GM12878 (cell line): ENCODE measurements at regions not wholly inside any gene's neighbourhood (a gene's known extent, or its start where the extent isn't known, plus 50 kb on each side); places are given as distances from the start of the nearest gene placed in this dataset.

Source experiments
- ATAC-seq: fragments of 200-7000 bp; cut with Tn5 transposase; 3 replicates; pipeline ENCODE4 v1.9.1; 2020; ENCODE audit warnings: mild to moderate bottlenecking, moderate library complexity
- BruUV-seq: library from RNA; stranded (reverse); fragments of 400-500 nt; replicated peaks from 2 replicates; lab custom pipeline; 2021; lab: Mats Ljungman, UMichigan
- CTCF ChIA-PET: fragments of 300-600 bp; sonication (Branson Sonifier 250); formaldehyde crosslinking; extraction: SDS; loops from one replicate; lab custom pipeline; 2021; ENCODE audit warnings: inconsistent platforms; lab: Yijun Ruan, JAX
- POLR2A ChIA-PET: fragments of 350-600 bp; formaldehyde crosslinking; extraction: SDS; loops from one replicate; lab custom pipeline; 2021; ENCODE audit warnings: inconsistent platforms; lab: Charles Lee
- RAD21 ChIA-PET: fragments of 300-600 bp; sonication (Branson Sonifier 250); formaldehyde crosslinking; loops from one replicate; lab custom pipeline; 2023; ENCODE audit warnings: antibody characterized with exemption; ENCODE audit not compliant: unreplicated experiment; lab: Charles Lee
- SMC1A ChIA-PET: fragments of 300-600 bp; sonication (Branson Sonifier 250); formaldehyde crosslinking; loops from one replicate; lab custom pipeline; 2023; ENCODE audit not compliant: unreplicated experiment, uncharacterized antibody; lab: Charles Lee
- DNase-seq: peaks from one replicate; pipeline ENCODE4 v3.0.0-alpha.2; 2011; ENCODE audit warnings: low read depth, low spot score
- FAIRE-seq: peaks from 3 replicates; lab custom pipeline; 2011; peaks lifted over from hg19 to GRCh38; lab: Jason Lieb, UNC
- H2AFZ ChIP-seq: 2 replicates; pipeline ENCODE4 v1.6.0; 2011; ENCODE audit warnings: low read depth, low read length, control low read depth; ENCODE audit not compliant: control insufficient read depth
- H3K27ac ChIP-seq: 2 replicates; pipeline ENCODE4 v1.5.1; 2011; ENCODE audit warnings: control low read depth; ENCODE audit not compliant: control insufficient read depth, insufficient read depth
- H3K27me3 ChIP-seq, 2 experiments: replicated peaks in 1 of 2; 2 replicates each; pipeline versions ENCODE4 v1.6.0 to v1.6.1; 2011; ENCODE audit warnings: low read length in 1 of 2; ENCODE audit not compliant: control insufficient read depth in 2 of 2, insufficient read depth in 2 of 2
- H3K36me3 ChIP-seq, 2 experiments: 2 replicates each; pipeline ENCODE4 v1.5.1; 2011; ENCODE audit warnings: low read length in 1 of 2; ENCODE audit not compliant: control insufficient read depth in 2 of 2, insufficient read depth in 2 of 2
- H3K4me1 ChIP-seq: 2 replicates; pipeline ENCODE4 v1.6.1; 2011; ENCODE audit warnings: mild to moderate bottlenecking, low read length, moderate library complexity, mixed read lengths; ENCODE audit not compliant: control insufficient read depth, insufficient read depth
- H3K4me2 ChIP-seq: 2 replicates; pipeline ENCODE4 v1.6.0; 2011; ENCODE audit warnings: control low read depth; ENCODE audit not compliant: control insufficient read depth, insufficient read depth
- H3K4me3 ChIP-seq: fragments of 200-600 bp; sonication (generic); 2 replicates; pipeline ENCODE4 v1.5.1; 2016
- H3K79me2 ChIP-seq: 2 replicates; pipeline ENCODE4 v1.6.0; 2011; ENCODE audit warnings: low read length; ENCODE audit not compliant: control insufficient read depth, insufficient read depth
- H3K9ac ChIP-seq: 2 replicates; pipeline ENCODE4 v1.8.0; 2011; ENCODE audit warnings: low read length, control low read depth, mixed read lengths; ENCODE audit not compliant: control insufficient read depth, insufficient read depth
- H3K9me3 ChIP-seq: replicated peaks from 3 replicates; pipeline ENCODE4 v1.5.1; 2011; ENCODE audit warnings: mild to moderate bottlenecking, low read length; ENCODE audit not compliant: control insufficient read depth, insufficient read depth
- H4K20me1 ChIP-seq: 2 replicates; pipeline ENCODE4 v1.6.0; 2011; ENCODE audit not compliant: control insufficient read depth, insufficient read depth
- CREB1 ChIP-seq: IDR thresholded peaks from 2 replicates; pipeline ENCODE4 v1.6.1; 2012; ENCODE audit warnings: low read depth, mild to moderate bottlenecking, inconsistent platforms
- IKZF2 ChIP-seq, 2 experiments: fragments of 450-650 bp; IDR thresholded peaks; 2 replicates each; pipeline ENCODE4 v1.6.1; 2017; ENCODE audit warnings: mild to moderate bottlenecking in 2 of 2, moderate library complexity in 2 of 2
- JUNB ChIP-seq: IDR thresholded peaks from 2 replicates; pipeline ENCODE4 v1.6.1; 2016; ENCODE audit warnings: antibody characterized with exemption, mild to moderate bottlenecking
- KDM1A ChIP-seq: fragments of 200-600 bp; sonication (generic); IDR thresholded peaks from 2 replicates; pipeline ENCODE4 v1.6.1; 2016; ENCODE audit warnings: borderline replicate concordance
- MTA2 ChIP-seq: fragments of 450-650 bp; IDR thresholded peaks from 2 replicates; pipeline ENCODE4 v1.6.1; 2016; ENCODE audit warnings: low read depth, mild to moderate bottlenecking, moderate library complexity
- NBN ChIP-seq: fragments of 450-650 bp; IDR thresholded peaks from 2 replicates; pipeline ENCODE4 v1.6.1; 2016
- NRF1 ChIP-seq: conservative IDR thresholded peaks from 2 replicates; pipeline ENCODE4 v1.6.1; 2011; ENCODE audit warnings: mild to moderate bottlenecking, low read depth, low read length, improper control_type of control experiment
- PAX5 ChIP-seq: IDR thresholded peaks from 2 replicates; pipeline ENCODE4 v1.6.1; 2011; ENCODE audit warnings: low read depth, low read length, borderline replicate concordance
- SMAD1 ChIP-seq: fragments of 450-650 bp; IDR thresholded peaks from 2 replicates; pipeline ENCODE4 v1.6.1; 2018; ENCODE audit warnings: mild to moderate bottlenecking, low read depth; ENCODE audit not compliant: partially characterized antibody
- SRF ChIP-seq, 2 experiments: IDR thresholded peaks; 2 replicates each; pipeline ENCODE4 v1.6.1; 2011; ENCODE audit warnings: low read depth in 2 of 2, low read length in 2 of 2, mild to moderate bottlenecking in 1 of 2, moderate library complexity in 1 of 2
- TBL1XR1 ChIP-seq: IDR thresholded peaks from 2 replicates; pipeline ENCODE4 v1.6.1; 2012; ENCODE audit warnings: low read depth, low read length, improper control_type of control experiment
- ZZZ3 ChIP-seq: IDR thresholded peaks from 2 replicates; pipeline ENCODE4 v1.6.1; 2011; ENCODE audit warnings: low read depth; ENCODE audit not compliant: control insufficient read depth, insufficient read length
- WGBS: methylation state at CpG from one replicate; pipeline ENCODE4 v1.1.6; 2016; ENCODE audit warnings: low lambda C conversion rate; ENCODE audit not compliant: insufficient replicate concordance, insufficient coverage; ENCODE audit errors: missing lambda C conversion rate; 5-methylcytosine and 5-hydroxymethylcytosine counted together
- in situ Hi-C: fragments of 300-500 bp; cut with MboI; formaldehyde crosslinking; loops from 9 replicates; pipeline ENCODE4 v1.14.3; 2018; ENCODE audit warnings: mixed read lengths
- intact Hi-C: fragments of 100-400 bp; cut with micrococcal nuclease; formaldehyde crosslinking; loops from one replicate; pipeline ENCODE4 v1.14.2; 2022; ENCODE audit not compliant: unreplicated experiment
- TF ChIP-seq, protein P1 (sequence below): fragments of 450-650 bp; IDR thresholded peaks from 2 replicates; pipeline ENCODE4 v1.6.1; 2016; ENCODE audit warnings: mild to moderate bottlenecking
- TF ChIP-seq, protein P2 (sequence below): IDR thresholded peaks from 2 replicates; pipeline ENCODE4 v1.6.1; 2011; ENCODE audit warnings: low read depth, mild to moderate bottlenecking, low read length, moderate library complexity, borderline replicate concordance; ENCODE audit errors: extremely low read depth
- TF ChIP-seq, protein P3 (sequence below): IDR thresholded peaks from 2 replicates; pipeline ENCODE4 v1.6.1; 2011; ENCODE audit warnings: borderline replicate concordance, low read depth, mild to moderate bottlenecking, moderate library complexity, low read length; ENCODE audit not compliant: insufficient read depth, poor library complexity, severe bottlenecking
- TF ChIP-seq, protein P4 (sequence below): IDR thresholded peaks from 2 replicates; pipeline ENCODE4 v1.6.1; 2011; ENCODE audit warnings: low read depth, low read length, improper control_type of control experiment, borderline replicate concordance
- TF ChIP-seq, protein P5 (sequence below): fragments of 450-650 bp; IDR thresholded peaks from 2 replicates; pipeline ENCODE4 v1.6.1; 2016; ENCODE audit warnings: mild to moderate bottlenecking
- TF ChIP-seq, protein P6 (sequence below): IDR thresholded peaks from 2 replicates; pipeline ENCODE4 v1.6.1; 2012; ENCODE audit warnings: low read depth, low read length, improper control_type of control experiment

DNA sequence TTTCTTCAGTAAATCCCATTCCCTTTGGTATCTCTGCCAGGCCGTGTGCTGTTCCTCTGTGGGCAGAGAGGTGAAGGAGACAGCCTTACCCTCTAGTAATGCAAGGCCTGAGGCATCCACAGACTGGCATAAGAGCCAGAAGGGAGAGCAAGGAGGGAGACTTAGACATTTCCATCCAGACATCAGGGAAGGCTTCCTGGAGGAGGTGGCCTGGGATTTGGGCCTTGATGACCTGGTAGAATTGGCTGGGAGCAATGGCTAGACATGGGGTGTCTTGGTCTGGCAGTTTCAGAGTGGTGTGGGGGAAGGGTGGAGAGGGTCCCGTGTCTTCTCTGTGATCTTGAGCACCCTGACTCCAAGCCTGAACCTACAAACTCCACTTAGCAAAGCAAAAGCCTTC is 81.8 kb downstream of the RHOB start (continued):
- TF ChIP-seq, protein P1, sequence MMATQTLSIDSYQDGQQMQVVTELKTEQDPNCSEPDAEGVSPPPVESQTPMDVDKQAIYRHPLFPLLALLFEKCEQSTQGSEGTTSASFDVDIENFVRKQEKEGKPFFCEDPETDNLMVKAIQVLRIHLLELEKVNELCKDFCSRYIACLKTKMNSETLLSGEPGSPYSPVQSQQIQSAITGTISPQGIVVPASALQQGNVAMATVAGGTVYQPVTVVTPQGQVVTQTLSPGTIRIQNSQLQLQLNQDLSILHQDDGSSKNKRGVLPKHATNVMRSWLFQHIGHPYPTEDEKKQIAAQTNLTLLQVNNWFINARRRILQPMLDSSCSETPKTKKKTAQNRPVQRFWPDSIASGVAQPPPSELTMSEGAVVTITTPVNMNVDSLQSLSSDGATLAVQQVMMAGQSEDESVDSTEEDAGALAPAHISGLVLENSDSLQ: no peak
- TF ChIP-seq, protein P2, sequence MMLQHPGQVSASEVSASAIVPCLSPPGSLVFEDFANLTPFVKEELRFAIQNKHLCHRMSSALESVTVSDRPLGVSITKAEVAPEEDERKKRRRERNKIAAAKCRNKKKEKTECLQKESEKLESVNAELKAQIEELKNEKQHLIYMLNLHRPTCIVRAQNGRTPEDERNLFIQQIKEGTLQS: no peak
- TF ChIP-seq, protein P3, sequence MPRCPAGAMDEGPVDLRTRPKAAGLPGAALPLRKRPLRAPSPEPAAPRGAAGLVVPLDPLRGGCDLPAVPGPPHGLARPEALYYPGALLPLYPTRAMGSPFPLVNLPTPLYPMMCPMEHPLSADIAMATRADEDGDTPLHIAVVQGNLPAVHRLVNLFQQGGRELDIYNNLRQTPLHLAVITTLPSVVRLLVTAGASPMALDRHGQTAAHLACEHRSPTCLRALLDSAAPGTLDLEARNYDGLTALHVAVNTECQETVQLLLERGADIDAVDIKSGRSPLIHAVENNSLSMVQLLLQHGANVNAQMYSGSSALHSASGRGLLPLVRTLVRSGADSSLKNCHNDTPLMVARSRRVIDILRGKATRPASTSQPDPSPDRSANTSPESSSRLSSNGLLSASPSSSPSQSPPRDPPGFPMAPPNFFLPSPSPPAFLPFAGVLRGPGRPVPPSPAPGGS: no peak
- TF ChIP-seq SRF (IDR thresholded peaks at IDR 0.05; ENCODE audit: low read depth in 2 of 2, low read length in 2 of 2) (no peak), NBN (no peak), NRF1 (no peak)
- TF ChIP-seq, protein P4, sequence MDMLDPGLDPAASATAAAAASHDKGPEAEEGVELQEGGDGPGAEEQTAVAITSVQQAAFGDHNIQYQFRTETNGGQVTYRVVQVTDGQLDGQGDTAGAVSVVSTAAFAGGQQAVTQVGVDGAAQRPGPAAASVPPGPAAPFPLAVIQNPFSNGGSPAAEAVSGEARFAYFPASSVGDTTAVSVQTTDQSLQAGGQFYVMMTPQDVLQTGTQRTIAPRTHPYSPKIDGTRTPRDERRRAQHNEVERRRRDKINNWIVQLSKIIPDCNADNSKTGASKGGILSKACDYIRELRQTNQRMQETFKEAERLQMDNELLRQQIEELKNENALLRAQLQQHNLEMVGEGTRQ: no peak
- TF ChIP-seq, all 136 proteins: peak for 0

DNA sequence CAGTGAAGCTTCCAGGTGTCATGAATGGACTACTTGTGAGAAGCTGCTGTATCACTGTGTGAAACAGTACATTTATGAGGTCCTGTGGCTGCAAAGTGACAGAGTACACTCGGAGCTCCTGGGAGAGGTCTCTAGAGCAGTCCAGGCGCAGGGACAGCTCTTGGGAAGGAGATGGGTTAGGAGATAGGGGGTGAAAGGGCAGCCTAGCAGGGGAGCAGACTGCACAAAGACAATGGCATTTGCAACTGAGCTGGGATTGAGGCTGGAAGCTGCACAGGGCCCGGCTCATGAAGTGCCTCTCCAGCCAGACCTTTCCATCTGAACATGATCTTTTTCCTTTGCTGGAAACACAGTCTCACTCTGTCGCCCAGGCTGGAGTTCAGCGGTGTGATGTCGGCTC is 83.6 kb downstream of the RHOB start:
- H3K9me3 ChIP-seq: no peaks in the 10 kb centered on the region
- H3K9ac ChIP-seq: no peak overlapping the region
- DNase-seq (no peak), ATAC-seq (no peak), FAIRE-seq (no peak)
- intact Hi-C loops (no loop called here), in situ Hi-C loops (no loop called here)
- H2AFZ ChIP-seq: no peak overlapping the region
- ChIA-PET CTCF (interaction anchor here (0.6 to 0.8 kb wide), 3 partner anchors 20 to 88 kb away, joined by 3 read pairs; no protein-coding TSS in a partner anchor), RAD21 (no interaction called here), POLR2A (no interaction called here), SMC1A (interaction anchor here (0.6 kb wide), 1 partner anchor 57 kb away, joined by 3 read pairs; no protein-coding TSS in a partner anchor)
- WGBS: 68% methylated on average over 6 of the region's 6 CpGs
- peaks cover 2 to 4% of the 10 kb centered on the region in 2 experiments; a peak in 3 of 4 replicates for H3K27me3 ChIP-seq
- H4K20me1 ChIP-seq: no peaks in the 10 kb centered on the region
- no peak overlapping the region for H3K27ac ChIP-seq
- no peaks in the 10 kb centered on the region for H3K79me2 ChIP-seq
- BruUV-seq: no TSS peak
- peaks cover 4% of the 10 kb centered on the region for H3K4me1 ChIP-seq
- H3K4me2 ChIP-seq: no peak overlapping the region
- no peak overlapping the region for H3K4me3 ChIP-seq
- no peaks in the 10 kb centered on the region for H3K36me3 ChIP-seq
- no peak for TF ChIP-seq TBL1XR1
- TF ChIP-seq ZZZ3: no peak
- no peak for TF ChIP-seq PAX5
- TF ChIP-seq, protein P5, sequence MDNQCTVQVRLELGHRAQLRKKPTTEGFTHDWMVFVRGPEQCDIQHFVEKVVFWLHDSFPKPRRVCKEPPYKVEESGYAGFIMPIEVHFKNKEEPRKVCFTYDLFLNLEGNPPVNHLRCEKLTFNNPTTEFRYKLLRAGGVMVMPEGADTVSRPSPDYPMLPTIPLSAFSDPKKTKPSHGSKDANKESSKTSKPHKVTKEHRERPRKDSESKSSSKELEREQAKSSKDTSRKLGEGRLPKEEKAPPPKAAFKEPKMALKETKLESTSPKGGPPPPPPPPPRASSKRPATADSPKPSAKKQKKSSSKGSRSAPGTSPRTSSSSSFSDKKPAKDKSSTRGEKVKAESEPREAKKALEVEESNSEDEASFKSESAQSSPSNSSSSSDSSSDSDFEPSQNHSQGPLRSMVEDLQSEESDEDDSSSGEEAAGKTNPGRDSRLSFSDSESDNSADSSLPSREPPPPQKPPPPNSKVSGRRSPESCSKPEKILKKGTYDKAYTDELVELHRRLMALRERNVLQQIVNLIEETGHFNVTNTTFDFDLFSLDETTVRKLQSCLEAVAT: no peak
- no peak for TF ChIP-seq MTA2
- TF ChIP-seq IKZF2 (IDR thresholded peaks at IDR 0.05): no peak
- TF ChIP-seq SMAD1: no peak
- TF ChIP-seq JUNB: no peak
- no peak for TF ChIP-seq CREB1
- TF ChIP-seq KDM1A: no peak
- TF ChIP-seq, protein P6, sequence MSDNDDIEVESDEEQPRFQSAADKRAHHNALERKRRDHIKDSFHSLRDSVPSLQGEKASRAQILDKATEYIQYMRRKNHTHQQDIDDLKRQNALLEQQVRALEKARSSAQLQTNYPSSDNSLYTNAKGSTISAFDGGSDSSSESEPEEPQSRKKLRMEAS: no peak
